GM21526 (cell line): ENCODE measurements at regions not wholly inside any gene's neighbourhood (a gene's known extent, or its start where the extent isn't known, plus 50 kb on each side); places are given as distances from the start of the nearest gene placed in this dataset.
"Not testable (repeated sequence)": the region's sequence is repeated elsewhere in the genome, so short reads cannot be mapped to it uniquely, and the experiment has no call there.

Source experiments
- ATAC-seq: cut with Tn5 transposase; IDR thresholded peaks from one replicate; pipeline ENCODE4 v1.9.1; 2021; ENCODE audit warnings: moderate library complexity; ENCODE audit not compliant: unreplicated experiment, low FRiP score

- no peak for ATAC-seq
These were observed 456.9 kb downstream of the TMEM232 start for GRCh38 chr5:110269478-110270142.

GRCh38 chr5:110275878-110276277 lies 450.6 kb downstream of the TMEM232 start:
- no peak for ATAC-seq

- ATAC-seq = not testable (repeated sequence)
These were observed 448.0 kb downstream of the TMEM232 start for GRCh38 chr5:110278449-110278848.

GRCh38 chr5:110284121-110284520 lies 442.4 kb downstream of the TMEM232 start:
- ATAC-seq = not testable (repeated sequence)

GRCh38 chr5:110288766-110289511 lies 437.5 kb downstream of the TMEM232 start:
- ATAC-seq = no peak

GRCh38 chr5:110289512-110289810 lies 437.0 kb downstream of the TMEM232 start:
- ATAC-seq = no peak

GRCh38 chr5:110290542-110290941 lies 435.9 kb downstream of the TMEM232 start:
- no peak for ATAC-seq

- ATAC-seq = no peak
These were observed 432.2 kb downstream of the TMEM232 start for GRCh38 chr5:110294281-110294680.

GRCh38 chr5:110297152-110297670 lies 429.3 kb downstream of the TMEM232 start:
- ATAC-seq = no peak

- no peak for ATAC-seq
These were observed 422.3 kb downstream of the TMEM232 start for GRCh38 chr5:110304176-110304575.

- no peak for ATAC-seq
These were observed 419.8 kb downstream of the TMEM232 start for GRCh38 chr5:110306650-110307049.

GRCh38 chr5:110309222-110309621 lies 417.2 kb downstream of the TMEM232 start:
- ATAC-seq = no peak

GRCh38 chr5:110316566-110316965 lies 409.9 kb downstream of the TMEM232 start:
- ATAC-seq = not testable (repeated sequence)

GRCh38 chr5:110321117-110321516 lies 405.4 kb downstream of the TMEM232 start:
- ATAC-seq = no peak

- no peak for ATAC-seq
These were observed 403.1 kb downstream of the TMEM232 start for GRCh38 chr5:110323357-110323756.

- ATAC-seq = no peak
These were observed 402.6 kb downstream of the TMEM232 start for GRCh38 chr5:110323832-110324231.

- ATAC-seq = no peak
These were observed 401.6 kb downstream of the TMEM232 start for GRCh38 chr5:110324876-110325275.

GRCh38 chr5:110329955-110330525 lies 396.4 kb downstream of the TMEM232 start:
- no peak for ATAC-seq

GRCh38 chr5:110333384-110333783 lies 393.1 kb downstream of the TMEM232 start:
- ATAC-seq = no peak

GRCh38 chr5:110335361-110336066 lies 391.0 kb downstream of the TMEM232 start:
- ATAC-seq = no peak
